ENCODE measurements at regions not wholly inside any gene's neighbourhood (a gene's known extent, or its start where the extent isn't known, plus 50 kb on each side); places are given as distances from the start of the nearest gene placed in this dataset.
A peak's percentile ranks its signal among the peaks of the same experiment; 100 is the strongest.
"Not testable (repeated sequence)": the region's sequence is repeated elsewhere in the genome, so short reads cannot be mapped to it uniquely, and the experiment has no call there.

- no peak for DNase-seq (ENCODE audit: low spot score)
These were observed 270.7 kb downstream of the ZNF33B start for GRCh38 chr10:42367532-42368230.

- DNase-seq (ENCODE audit: low spot score) = no peak
These were observed 286.6 kb downstream of the ZNF33B start for GRCh38 chr10:42351745-42352144.

DNA sequence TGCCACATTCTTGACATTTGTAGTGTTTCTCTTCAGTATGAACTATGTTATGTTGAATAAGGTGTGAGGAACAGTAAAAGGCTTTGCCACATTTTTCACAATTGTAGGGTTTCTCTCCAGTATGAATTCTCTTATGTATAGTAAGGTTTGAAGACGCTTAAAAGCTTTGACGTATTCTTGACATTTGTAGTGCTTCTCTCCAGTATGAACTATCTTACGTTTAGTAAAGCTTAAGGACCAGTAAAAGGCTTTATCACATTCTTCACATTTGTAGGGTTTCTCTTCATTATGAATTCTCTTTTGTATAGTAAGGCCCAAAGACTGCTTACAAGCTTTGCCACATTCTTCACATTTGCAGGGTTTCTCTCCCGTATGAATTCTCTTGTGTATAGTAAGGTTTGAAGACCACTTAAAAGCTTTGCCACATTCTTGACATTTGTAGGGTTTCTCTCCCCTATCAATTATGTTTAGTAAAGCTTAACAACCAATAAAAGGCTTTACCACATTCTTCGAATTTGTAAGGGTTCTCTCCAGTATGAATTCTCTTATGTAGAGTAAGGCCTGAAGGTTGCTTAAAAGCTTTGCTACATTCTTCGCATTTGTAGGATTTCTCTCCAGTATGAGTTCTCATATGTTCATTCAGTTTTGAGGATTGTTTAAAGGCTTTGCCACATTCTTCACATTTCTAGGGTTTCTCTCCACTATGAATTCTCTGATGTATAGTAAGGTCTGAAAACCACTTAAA, 301.6 kb downstream of the ZNF33B start:
- not testable (repeated sequence) for DNase-seq (ENCODE audit: low spot score)

GRCh38 chr10:42335653-42336296, 302.6 kb downstream of the ZNF33B start:
- not testable (repeated sequence) for DNase-seq (ENCODE audit: low spot score)

DNA sequence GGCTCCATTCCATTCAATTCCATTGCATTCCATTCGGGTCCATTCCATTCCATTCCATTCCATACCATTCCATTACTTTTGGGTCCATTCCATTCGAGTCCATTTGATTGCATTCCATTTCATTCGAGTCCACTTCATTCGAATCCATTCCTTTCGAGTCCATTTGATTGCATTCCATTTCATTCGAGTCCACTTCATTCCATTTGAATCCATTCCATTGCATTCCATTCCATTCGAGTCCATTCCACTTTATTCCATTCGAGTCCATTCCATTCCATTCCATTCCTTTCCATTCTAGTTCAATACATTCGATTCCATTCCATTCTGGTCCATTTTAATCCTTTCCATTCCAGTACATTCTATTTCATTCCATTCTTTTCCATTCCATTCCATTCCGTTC, 334.0 kb downstream of the ZNF33B start:
- no peak for DNase-seq (ENCODE audit: low spot score)

GRCh38 chr10:42281896-42282295, 356.5 kb downstream of the ZNF33B start:
- not testable (repeated sequence) for DNase-seq (ENCODE audit: low spot score)

DNA sequence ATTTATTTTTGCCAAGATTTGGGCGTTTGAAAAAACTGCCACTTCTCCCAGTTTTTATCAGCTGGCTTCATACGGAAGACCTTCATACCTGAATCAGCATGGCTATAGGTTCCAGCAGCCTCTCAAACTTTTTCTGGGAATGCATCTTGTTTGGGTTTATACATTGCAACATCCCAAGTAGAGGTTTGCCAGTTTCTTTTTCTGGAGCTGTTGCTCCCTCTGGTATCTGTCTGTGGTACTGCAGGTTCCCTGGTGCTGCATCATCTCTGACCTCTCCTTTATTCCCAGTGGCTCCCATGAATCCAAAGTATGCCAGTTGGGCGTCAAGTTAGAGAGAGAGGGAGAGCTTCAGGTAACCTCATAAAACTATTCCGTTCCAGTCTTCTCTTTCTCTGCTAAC, 368.6 kb downstream of the ZNF33B start:
- DNase-seq (ENCODE audit: low spot score) = not testable (repeated sequence)

DNA sequence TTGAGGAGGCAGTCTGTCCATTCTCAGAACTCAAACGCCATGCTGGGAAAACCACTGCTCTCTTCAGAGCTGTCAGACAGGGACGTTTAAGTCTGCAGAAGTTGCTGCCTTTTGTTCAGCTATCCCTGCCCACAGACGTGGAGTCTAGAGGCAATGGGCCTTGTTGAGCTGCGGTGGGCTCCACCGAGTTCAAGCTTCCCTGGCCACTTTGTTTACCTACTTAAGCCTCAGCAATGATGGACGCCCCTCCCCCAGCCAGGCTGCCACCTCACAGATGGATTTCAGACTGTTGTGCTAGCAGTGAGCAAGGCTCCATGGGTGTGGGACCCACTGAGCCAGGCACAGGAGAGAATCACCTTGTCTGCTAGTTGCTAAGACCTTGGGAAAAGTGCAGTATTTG, 375.1 kb downstream of the ZNF33B start:
- not testable (repeated sequence) for DNase-seq (ENCODE audit: low spot score)

- DNase-seq (ENCODE audit: low spot score) = not testable (repeated sequence)
These were observed 395.4 kb downstream of the ZNF33B start for GRCh38 chr10:42243002-42243401.

DNA sequence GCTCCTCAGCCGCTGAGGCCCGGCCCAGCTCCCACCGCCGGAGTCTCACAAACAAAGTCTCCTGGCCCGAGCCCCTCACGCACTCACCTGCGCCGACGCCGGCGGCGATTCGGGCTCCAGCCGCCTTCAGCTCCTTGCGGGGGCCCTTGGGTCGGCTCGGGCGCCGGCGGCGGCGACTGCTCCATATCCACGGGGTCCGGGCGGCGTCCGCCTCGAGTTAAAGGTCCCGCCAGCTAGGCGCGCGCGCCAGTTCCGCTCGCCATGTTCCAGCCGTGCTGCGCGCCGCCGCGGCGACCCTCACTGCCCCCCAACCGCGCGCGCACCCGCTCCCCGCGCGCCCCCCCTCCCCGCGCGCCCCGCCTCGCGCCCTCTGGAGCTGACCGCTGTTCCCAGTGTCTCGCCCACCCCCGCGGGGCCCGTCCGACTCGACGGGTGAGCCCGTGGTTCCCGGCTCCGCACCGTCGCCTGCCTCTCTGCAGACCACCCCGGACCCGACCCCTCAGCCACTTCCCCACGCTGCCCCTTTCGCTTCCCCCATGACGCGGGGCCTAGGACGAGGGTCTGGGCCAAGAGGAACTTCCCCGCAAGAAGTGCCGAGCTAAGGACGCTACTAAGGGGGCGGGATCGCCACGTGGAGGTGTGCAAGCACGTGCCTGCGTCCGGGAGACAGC, 396.1 kb downstream of the ZNF33B start:
- DNase-seq (ENCODE audit: low spot score) = no peak

DNA sequence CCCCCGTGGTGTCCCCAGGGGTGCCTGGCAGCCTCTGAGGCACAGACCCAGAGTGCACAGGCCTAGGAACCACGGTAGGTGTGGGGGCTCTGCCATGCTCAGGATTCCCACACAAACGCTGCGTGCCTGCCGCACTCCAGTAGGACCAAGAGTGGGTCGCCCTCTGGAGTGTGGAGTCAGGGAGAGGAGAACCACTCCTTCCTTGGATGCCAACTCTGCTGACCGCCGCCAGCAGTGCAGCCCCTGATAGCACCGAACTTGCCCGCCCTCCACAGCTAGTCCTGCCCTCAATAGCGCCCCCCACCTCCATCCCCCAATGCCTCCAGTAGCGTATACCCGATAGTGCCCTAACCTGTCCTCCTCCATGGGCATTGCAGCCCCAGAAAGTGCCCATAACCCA, 402.0 kb downstream of the ZNF33B start:
- not testable (repeated sequence) for DNase-seq (ENCODE audit: low spot score)

GRCh38 chr10:42235736-42236135, 402.6 kb downstream of the ZNF33B start:
- not testable (repeated sequence) for DNase-seq (ENCODE audit: low spot score)

GRCh38 chr10:42235241-42235640, 403.1 kb downstream of the ZNF33B start:
- not testable (repeated sequence) for DNase-seq (ENCODE audit: low spot score)

DNA sequence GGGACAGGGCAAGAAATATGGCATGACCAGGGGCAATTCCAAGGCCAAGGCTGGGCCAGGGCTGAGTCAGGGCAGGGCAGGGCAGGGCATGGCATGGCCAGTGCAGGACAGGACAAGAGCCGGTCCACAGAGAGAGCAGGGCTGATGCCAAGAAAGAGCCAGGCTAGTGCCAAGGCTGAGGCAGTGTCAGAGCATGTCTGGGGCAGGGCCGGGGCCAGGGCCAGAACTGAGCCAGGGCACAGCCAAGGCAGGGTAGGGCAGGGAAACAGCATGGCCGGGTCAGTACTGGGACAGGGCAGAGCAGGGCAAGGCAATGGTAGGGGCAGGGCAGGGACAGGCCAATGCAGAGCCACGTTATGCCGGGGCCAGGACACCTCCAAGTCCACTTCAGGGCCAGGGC, 403.9 kb downstream of the ZNF33B start:
- not testable (repeated sequence) for DNase-seq (ENCODE audit: low spot score)

DNA sequence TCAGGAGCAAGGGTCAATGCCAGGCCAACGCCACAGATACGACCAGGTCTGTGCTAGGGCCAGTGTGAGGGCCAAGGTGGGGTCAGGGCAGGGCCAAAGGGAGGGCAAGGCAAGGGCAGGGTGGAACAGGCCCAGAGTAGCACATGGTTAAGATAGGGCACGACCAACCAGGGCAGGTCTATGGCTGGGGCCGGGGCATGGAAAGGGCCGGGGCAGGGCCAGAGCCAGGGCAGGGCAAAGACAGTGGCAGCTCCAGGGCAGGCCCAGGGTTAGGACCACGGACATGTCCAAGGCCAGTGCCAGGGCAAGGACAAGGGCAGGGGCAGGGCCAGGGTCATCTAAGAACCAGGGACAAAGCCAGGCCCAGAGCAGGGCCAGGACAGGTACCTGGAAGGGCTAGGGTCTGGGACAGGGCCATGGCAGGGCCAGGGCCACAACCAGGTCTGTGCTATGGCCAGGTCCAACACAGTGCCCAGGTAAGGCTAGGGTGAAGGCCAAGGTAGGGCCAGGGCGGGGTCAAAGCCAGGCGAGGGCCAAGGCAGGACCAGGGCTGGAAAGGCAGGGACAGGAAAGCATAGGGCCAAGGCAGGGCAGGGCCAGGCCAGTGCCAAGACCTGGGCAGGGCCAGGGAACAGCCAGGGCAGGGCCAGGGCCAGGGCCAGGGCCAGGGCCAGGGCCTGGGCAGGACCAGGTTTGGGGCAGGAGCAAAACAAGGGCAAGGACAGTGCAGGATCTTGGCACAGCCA, 404.7 kb downstream of the ZNF33B start:
- DNase-seq (ENCODE audit: low spot score) = not testable (repeated sequence)

- not testable (repeated sequence) for DNase-seq (ENCODE audit: low spot score)
These were observed 405.4 kb downstream of the ZNF33B start for GRCh38 chr10:42232955-42233354.

GRCh38 chr10:42230812-42231211, 407.6 kb downstream of the ZNF33B start:
- DNase-seq (ENCODE audit: low spot score) = not testable (repeated sequence)

- DNase-seq (ENCODE audit: low spot score) = not testable (repeated sequence)
These were observed 408.3 kb downstream of the ZNF33B start for GRCh38 chr10:42230115-42230514.

GRCh38 chr10:42227859-42228258, 410.5 kb downstream of the ZNF33B start:
- not testable (repeated sequence) for DNase-seq (ENCODE audit: low spot score)

DNA sequence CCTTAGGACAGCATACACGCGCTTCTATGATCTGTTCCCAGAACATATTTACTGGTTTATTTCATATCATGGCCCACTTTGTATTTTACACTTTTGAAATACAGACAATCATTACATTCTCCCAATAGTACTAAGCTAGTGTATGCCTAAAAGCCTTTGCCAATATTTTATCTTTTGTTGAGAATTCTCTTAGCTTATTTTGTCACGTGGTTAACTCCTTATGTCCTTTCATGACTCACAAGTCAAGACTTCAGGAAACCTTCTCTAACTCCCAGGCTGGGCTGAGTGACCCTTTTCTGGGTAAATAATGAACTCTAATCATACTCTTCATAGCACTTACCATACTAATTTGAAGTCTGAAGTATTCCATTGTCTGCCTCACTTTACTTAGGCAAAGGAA, 444.8 kb downstream of the ZNF33B start:
- not testable (repeated sequence) for DNase-seq (ENCODE audit: low spot score)

DNA sequence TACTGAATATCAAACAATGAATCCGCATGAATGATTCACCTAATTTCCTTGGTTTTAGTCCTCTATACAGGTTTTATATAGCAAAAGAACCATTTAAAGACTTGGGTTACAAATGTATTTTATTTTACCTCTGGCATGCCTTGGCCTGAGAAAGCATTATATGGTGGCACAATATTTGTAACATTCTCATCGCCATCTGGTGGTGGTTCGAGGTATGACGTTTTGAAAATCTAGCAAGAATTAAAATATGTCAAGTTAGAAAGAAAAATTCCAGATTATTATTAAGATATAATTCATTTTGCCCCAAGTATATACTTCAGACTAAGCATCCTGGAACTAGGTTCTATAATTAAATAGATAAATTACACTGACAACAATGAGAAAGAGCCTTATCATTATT, 445.9 kb downstream of the ZNF33B start:
- DNase-seq (ENCODE audit: low spot score) = peak; percentile 19
